Fibroblast of the aortic adventitia (primary cell): ENCODE measurements at regions not wholly inside any gene's neighbourhood (a gene's known extent, or its start where the extent isn't known, plus 50 kb on each side); places are given as distances from the start of the nearest gene placed in this dataset.

Experiments used
- DNase-seq: peaks from one replicate; pipeline ENCODE4 v3.0.0-alpha.2; 2010; ENCODE audit warnings: low read depth
- H3K4me3 ChIP-seq: 2 replicates; pipeline ENCODE4 v1.5.1; 2011; ENCODE audit warnings: low read depth, mild to moderate bottlenecking, control low read depth, low read length, moderate library complexity
- TF ChIP-seq, protein P1 (sequence below): IDR thresholded peaks from 2 replicates; pipeline ENCODE4 v1.5.1; 2011; ENCODE audit warnings: mild to moderate bottlenecking, low read length, control low read depth, inconsistent platforms; ENCODE audit not compliant: insufficient read depth

DNA sequence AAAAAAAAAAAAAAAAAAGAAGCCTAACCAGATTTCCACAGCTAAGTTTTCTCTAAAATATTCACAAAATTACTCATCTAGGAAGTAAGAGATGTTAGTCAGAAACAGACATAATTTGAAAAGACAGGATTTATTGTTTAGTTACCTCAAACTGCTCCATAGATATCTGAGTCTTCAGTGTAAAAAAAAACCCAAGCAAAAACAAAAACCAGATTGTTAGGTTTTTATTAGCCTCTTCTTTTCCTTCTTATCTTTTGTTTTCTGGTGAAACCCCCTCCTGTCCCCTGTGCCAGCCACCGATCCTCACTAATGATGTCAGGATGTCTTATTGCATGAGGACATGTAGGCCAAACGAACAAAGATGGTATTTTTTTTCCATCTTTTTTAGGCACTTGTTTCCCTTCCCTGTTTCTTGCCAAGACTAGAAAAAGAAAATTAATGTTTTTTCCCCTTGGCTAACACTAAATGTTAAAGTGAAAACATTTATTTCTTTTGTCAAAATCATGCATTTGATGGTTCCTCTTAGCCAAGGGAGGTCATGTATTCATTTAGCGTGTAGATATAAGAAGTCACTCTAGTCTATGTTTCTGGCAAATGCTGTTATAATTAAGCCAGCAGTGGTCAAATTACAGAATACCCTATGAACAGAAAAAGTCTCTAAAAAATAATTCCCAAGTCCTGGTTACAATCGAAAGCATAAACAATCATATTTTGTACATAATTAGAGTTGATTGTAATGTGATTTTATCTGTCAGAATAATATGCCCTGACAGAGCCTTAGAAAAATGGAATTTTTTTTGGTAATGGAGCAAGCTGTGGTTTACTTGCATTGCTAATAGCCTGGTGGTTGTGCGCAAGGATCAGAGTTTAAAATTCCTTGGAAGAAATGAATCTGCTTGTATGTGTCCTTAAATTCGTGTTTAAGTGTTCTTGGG, 702.4 kb upstream of the FZD8 start:
- peak; percentile 41 for DNase-seq
- TF ChIP-seq, protein P1, sequence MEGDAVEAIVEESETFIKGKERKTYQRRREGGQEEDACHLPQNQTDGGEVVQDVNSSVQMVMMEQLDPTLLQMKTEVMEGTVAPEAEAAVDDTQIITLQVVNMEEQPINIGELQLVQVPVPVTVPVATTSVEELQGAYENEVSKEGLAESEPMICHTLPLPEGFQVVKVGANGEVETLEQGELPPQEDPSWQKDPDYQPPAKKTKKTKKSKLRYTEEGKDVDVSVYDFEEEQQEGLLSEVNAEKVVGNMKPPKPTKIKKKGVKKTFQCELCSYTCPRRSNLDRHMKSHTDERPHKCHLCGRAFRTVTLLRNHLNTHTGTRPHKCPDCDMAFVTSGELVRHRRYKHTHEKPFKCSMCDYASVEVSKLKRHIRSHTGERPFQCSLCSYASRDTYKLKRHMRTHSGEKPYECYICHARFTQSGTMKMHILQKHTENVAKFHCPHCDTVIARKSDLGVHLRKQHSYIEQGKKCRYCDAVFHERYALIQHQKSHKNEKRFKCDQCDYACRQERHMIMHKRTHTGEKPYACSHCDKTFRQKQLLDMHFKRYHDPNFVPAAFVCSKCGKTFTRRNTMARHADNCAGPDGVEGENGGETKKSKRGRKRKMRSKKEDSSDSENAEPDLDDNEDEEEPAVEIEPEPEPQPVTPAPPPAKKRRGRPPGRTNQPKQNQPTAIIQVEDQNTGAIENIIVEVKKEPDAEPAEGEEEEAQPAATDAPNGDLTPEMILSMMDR = no peak
- H3K4me3 ChIP-seq = no peak overlapping the region

DNA sequence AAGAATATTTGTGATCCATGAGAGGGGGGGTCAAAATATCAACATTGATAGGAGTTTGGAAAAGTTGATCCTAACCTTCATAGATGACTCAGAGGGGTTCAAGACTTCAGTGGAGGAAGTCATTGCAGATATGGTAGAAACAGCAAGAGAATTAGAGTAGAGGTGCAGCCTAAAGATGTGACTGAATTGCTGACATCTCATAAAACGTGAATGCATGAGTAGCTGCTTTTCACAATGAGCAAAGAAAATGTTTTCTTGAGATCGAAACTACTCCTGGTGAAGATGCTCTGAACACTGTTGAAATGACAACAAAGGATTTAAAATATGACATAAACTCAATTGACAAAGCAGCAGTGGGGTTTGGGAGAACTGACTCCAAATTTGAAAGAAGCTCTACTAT, 700.7 kb upstream of the FZD8 start:
- TF ChIP-seq, protein P1 = no peak
- no peak for DNase-seq

DNA sequence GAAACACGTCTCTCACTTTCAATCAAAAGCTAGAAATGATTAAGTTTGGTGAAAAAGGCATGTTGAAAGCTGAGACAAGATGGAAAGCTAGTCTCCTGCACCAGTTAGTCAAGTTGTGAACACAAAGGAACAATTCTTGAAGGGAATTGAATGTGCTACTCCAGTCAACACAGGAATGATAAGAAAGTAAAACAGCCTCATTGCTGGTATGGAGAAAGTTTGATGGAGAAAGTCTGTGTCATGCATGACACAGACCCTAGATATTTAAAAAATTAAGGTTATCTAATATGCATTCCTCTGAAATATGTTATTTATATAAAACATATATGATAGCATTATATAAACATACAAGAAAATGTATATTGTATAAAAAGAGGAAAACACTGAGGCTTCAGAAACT, 699.4 kb upstream of the FZD8 start:
- TF ChIP-seq, protein P1 = no peak
- no peak overlapping the region for H3K4me3 ChIP-seq
- DNase-seq = peak; percentile 40

More for the DNA sequence above, 700.7 kb upstream of the FZD8 start:
- no peak overlapping the region for H3K4me3 ChIP-seq

DNA sequence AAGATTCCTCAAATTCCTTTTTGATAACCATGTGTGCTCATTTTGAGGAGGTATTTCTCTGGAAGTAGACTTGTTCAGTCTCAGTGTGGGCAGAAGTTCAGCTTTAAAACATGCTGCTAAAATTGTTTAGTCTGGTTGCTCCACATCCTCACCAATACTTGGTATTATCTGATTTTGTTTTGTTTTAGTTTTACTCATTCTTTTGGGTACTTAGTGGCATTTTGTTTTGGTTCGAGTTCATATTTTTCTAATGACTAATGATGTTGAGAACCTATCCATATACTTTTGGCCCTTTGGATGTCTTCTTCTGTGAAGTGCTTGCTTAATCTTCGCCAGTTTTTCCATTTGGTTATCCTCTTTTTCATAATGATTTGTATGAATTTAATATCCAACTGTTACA, 694.2 kb upstream of the FZD8 start:
- TF ChIP-seq, protein P1 = no peak
- no peak overlapping the region for H3K4me3 ChIP-seq
- peak; percentile 44 for DNase-seq

DNA sequence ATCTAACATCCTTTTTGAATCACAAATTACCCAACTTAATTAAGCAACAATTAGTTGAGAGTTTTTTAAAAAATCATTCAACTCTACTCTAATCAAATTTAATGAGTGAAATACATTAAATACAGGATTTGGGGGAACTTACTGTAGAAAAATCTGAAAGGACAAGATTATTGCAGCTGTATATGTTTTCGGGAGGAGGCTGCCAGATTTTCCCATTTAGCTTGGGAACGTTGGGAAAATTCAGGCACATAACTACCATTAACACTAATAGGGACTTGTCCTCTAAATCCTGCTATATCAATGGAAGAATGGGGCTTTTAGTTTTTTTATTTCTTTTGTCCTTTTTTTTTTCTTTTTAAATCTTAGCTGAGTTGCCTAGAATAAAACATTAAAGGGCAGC, 691.4 kb upstream of the FZD8 start:
- no peak overlapping the region for H3K4me3 ChIP-seq

DNA sequence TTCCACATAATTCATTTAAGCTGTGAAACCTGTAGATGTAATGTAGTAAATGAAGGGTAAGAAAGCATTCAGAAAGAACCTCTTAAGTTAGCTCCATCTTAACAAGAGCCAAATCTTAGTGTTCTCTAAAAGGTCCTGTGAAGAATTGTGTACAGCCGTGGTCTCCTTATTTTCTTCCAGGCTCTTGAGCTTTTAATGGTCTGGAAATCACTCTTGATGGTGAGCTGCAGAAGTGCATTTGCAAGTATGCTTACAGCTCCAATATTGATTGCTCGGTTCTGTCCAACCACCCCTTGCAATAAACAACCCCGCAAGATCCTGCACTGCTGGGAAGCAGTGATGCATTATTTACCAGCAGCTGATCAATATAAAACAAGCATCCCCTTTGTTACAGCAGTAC, 690.8 kb upstream of the FZD8 start:
- no peak overlapping the region for H3K4me3 ChIP-seq
- TF ChIP-seq, protein P1 = no peak
- no peak for DNase-seq

More for the DNA sequence above, 691.4 kb upstream of the FZD8 start:
- no peak for DNase-seq
- TF ChIP-seq, protein P1 = no peak
